ENCODE measurements at regions not wholly inside any gene's neighbourhood (a gene's known extent, or its start where the extent isn't known, plus 50 kb on each side); places are given as distances from the start of the nearest gene placed in this dataset.

DNA sequence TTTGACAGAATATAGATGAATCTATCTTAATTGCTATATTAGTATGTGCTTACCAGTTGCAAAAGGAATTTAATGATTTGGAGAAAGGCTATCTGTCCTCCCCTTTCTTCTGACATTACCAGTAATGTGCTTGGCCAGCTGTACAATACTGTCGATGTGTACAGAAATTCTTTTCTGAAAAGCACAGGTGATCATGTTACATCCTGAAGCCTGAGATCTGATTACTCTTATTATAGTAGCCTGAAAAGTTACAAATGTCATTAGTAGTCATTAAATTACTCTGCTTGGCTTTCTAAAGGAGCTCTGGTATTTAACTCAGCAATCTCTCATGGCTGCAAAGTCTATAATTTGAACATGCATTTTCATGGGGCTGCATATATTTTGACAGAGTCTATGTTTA lies 209.8 kb downstream of the PTPRC start:
- TF ChIP-seq, protein P1, sequence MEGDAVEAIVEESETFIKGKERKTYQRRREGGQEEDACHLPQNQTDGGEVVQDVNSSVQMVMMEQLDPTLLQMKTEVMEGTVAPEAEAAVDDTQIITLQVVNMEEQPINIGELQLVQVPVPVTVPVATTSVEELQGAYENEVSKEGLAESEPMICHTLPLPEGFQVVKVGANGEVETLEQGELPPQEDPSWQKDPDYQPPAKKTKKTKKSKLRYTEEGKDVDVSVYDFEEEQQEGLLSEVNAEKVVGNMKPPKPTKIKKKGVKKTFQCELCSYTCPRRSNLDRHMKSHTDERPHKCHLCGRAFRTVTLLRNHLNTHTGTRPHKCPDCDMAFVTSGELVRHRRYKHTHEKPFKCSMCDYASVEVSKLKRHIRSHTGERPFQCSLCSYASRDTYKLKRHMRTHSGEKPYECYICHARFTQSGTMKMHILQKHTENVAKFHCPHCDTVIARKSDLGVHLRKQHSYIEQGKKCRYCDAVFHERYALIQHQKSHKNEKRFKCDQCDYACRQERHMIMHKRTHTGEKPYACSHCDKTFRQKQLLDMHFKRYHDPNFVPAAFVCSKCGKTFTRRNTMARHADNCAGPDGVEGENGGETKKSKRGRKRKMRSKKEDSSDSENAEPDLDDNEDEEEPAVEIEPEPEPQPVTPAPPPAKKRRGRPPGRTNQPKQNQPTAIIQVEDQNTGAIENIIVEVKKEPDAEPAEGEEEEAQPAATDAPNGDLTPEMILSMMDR (IDR thresholded peaks at IDR 0.05) = no peak
- TF ChIP-seq POLR2A (IDR thresholded peaks at IDR 0.05) = no peak

All from thyroid gland (tissue), 4 donors.